Neural progenitor cell (in vitro differentiated cells): ENCODE measurements at regions not wholly inside any gene's neighbourhood (a gene's known extent, or its start where the extent isn't known, plus 50 kb on each side); places are given as distances from the start of the nearest gene placed in this dataset.

Source experiments
- DNase-seq: peaks from one replicate; pipeline ENCODE4 v3.0.0-alpha.2; 2016; ENCODE audit warnings: low spot score
- H2AFZ ChIP-seq: fragments of 200-600 bp; sonication (generic); replicated peaks from 2 replicates; pipeline ENCODE4 v1.6.1; 2016; ENCODE audit warnings: antibody characterized with exemption
- H3F3A ChIP-seq: fragments of 200-600 bp; sonication (generic); 2 replicates; pipeline ENCODE4 v1.6.1; 2016; ENCODE audit warnings: antibody characterized with exemption, low read depth
- H3K27ac ChIP-seq: fragments of 200-600 bp; sonication (generic); 2 replicates; pipeline ENCODE4 v1.5.1; 2016; ENCODE audit warnings: mild to moderate bottlenecking
- H3K27me3 ChIP-seq: fragments of 200-600 bp; sonication (generic); 2 replicates; pipeline ENCODE4 v1.6.1; 2016; ENCODE audit warnings: mild to moderate bottlenecking, moderate library complexity
- H3K36me3 ChIP-seq: fragments of 200-600 bp; sonication (generic); 2 replicates; pipeline ENCODE4 v1.5.1; 2016
- H3K4me1 ChIP-seq: fragments of 200-600 bp; sonication (generic); 2 replicates; pipeline ENCODE4 v1.6.1; 2016; ENCODE audit warnings: mixed run types
- H3K4me2 ChIP-seq: fragments of 200-600 bp; sonication (generic); 2 replicates; pipeline ENCODE4 v1.6.1; 2016
- H3K4me3 ChIP-seq: fragments of 200-600 bp; sonication (generic); 2 replicates; pipeline ENCODE4 v1.5.1; 2016
- H3K79me2 ChIP-seq: fragments of 200-600 bp; sonication (generic); 2 replicates; pipeline ENCODE4 v1.6.1; 2016; ENCODE audit warnings: low read depth
- H3K9ac ChIP-seq: fragments of 200-600 bp; sonication (generic); 2 replicates; pipeline ENCODE4 v1.6.1; 2016
- H3K9me3 ChIP-seq: fragments of 200-600 bp; sonication (generic); 2 replicates; pipeline ENCODE4 v1.5.1; 2016; ENCODE audit warnings: low read depth
- H4K20me1 ChIP-seq: fragments of 200-600 bp; sonication (generic); 2 replicates; pipeline ENCODE4 v1.6.1; 2016; ENCODE audit warnings: low read depth
- H3K27ac Mint-ChIP-seq: 3 replicates; pipeline ENCODE4 v1.8.0; 2021; ENCODE audit warnings: mixed read lengths
- H3K27me3 Mint-ChIP-seq: 2 replicates; pipeline ENCODE4 v1.8.0; 2022; ENCODE audit warnings: low read depth, mild to moderate bottlenecking, inconsistent platforms, moderate library complexity, mixed read lengths; ENCODE audit not compliant: insufficient read depth
- H3K36me3 Mint-ChIP-seq: 3 replicates; pipeline ENCODE4 v1.8.0; 2021; ENCODE audit warnings: mixed read lengths
- H3K4me1 Mint-ChIP-seq: 3 replicates; pipeline ENCODE4 v1.8.0; 2021; ENCODE audit warnings: mixed read lengths
- H3K4me3 Mint-ChIP-seq: 3 replicates; pipeline ENCODE4 v1.8.0; 2021; ENCODE audit warnings: mild to moderate bottlenecking, moderate library complexity, mixed read lengths
- H3K9me3 Mint-ChIP-seq: 3 replicates; pipeline ENCODE4 v1.8.0; 2020; ENCODE audit warnings: mixed read lengths
- CTCF ChIP-seq: fragments of 200-600 bp; sonication (generic); IDR thresholded peaks from 2 replicates; pipeline ENCODE4 v1.5.1; 2017; ENCODE audit warnings: antibody characterized with exemption, mild to moderate bottlenecking
- EZH2 ChIP-seq: fragments of 200-600 bp; sonication (generic); IDR thresholded peaks from 2 replicates; pipeline ENCODE4 v1.6.1; 2017; ENCODE audit warnings: antibody characterized with exemption, mild to moderate bottlenecking, moderate library complexity
- EZH2phosphoT487 ChIP-seq: fragments of 200-600 bp; sonication (generic); IDR thresholded peaks from 2 replicates; pipeline ENCODE4 v1.6.1; 2017; ENCODE audit warnings: antibody characterized with exemption

DNA sequence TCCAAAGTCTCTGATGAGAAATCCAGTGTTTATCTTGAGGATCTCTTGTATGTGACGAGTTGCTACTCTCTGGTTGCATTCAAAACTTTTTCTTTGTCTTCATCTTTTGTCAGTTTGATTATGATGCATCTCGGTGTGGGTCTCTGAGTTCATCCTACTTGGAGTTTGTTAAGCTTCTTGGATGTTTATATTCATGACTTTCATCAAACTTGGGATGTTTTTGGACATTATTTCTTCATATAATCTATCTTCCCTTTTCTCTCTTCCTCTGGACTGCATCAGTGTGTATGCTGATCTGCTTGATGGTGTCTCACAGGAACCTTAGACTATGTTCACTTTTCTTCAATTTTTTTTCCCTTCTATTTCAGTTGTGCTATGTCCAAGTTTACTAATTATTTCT, 320.4 kb downstream of the TLE3 start:
- Histone ChIP-seq H3K4me3 (no peak overlapping the region), H3K9me3 (no peaks in the 10 kb centered on the region), H3F3A (no peaks in the 10 kb centered on the region), H4K20me1 (no peaks in the 10 kb centered on the region), H3K36me3 (no peaks in the 10 kb centered on the region), H3K9ac (no peak overlapping the region), H3K27ac (no peak overlapping the region), H3K4me2 (no peak overlapping the region), H3K27me3 (no peaks in the 10 kb centered on the region), H3K4me1 (no peaks in the 10 kb centered on the region), H2AFZ (no peak overlapping the region), H3K79me2 (no peaks in the 10 kb centered on the region)
- no peak overlapping the region for H3K4me3 Mint-ChIP-seq
- no peak overlapping the region for H3K27ac Mint-ChIP-seq
- peaks cover 2% of the 10 kb centered on the region for H3K27me3 Mint-ChIP-seq
- DNase-seq: no peak
- H3K4me1 Mint-ChIP-seq: peaks cover 7% of the 10 kb centered on the region
- H3K9me3 Mint-ChIP-seq: peaks cover 6% of the 10 kb centered on the region
- H3K36me3 Mint-ChIP-seq: no peaks in the 10 kb centered on the region
- TF ChIP-seq EZH2 (no peak), EZH2phosphoT487 (no peak), CTCF (no peak)

- H3K9me3 ChIP-seq: no peaks in the 10 kb centered on the region
- no peaks in the 10 kb centered on the region for H3K36me3 ChIP-seq
- DNase-seq: no peak
- H3F3A ChIP-seq: no peaks in the 10 kb centered on the region
- no peaks in the 10 kb centered on the region for H3K27me3 ChIP-seq
- H3K4me1 ChIP-seq: no peaks in the 10 kb centered on the region
- H3K27ac ChIP-seq: no peak overlapping the region
- H3K79me2 ChIP-seq: no peaks in the 10 kb centered on the region
- no peak overlapping the region for H3K9ac ChIP-seq
- Mint-ChIP-seq H3K27me3 (peaks cover 7% of the 10 kb centered on the region), H3K27ac (peak overlapping the region; percentile 5), H3K4me1 (peaks cover 7% of the 10 kb centered on the region), H3K9me3 (peaks cover 2% of the 10 kb centered on the region), H3K4me3 (no peak overlapping the region), H3K36me3 (no peaks in the 10 kb centered on the region)
- H2AFZ ChIP-seq: no peak overlapping the region
- no peaks in the 10 kb centered on the region for H4K20me1 ChIP-seq
- TF ChIP-seq CTCF (no peak), EZH2 (no peak), EZH2phosphoT487 (no peak)
- no peak overlapping the region for H3K4me2 ChIP-seq
- H3K4me3 ChIP-seq: no peak overlapping the region
Measured at GRCh38 chr15:69780374-69780773, 317.3 kb downstream of the TLE3 start.

GRCh38 chr15:69780981-69781380, 316.7 kb downstream of the TLE3 start:
- TF ChIP-seq EZH2 (no peak), CTCF (no peak)

More at GRCh38 chr15:69780981-69781380, 316.7 kb downstream of the TLE3 start:
- H3K9me3 ChIP-seq: no peaks in the 10 kb centered on the region
- peaks cover 7% of the 10 kb centered on the region for H3K4me1 Mint-ChIP-seq
- no peaks in the 10 kb centered on the region for H3F3A ChIP-seq
- no peak overlapping the region for H3K27ac ChIP-seq
- no peaks in the 10 kb centered on the region for H3K27me3 ChIP-seq
- H3K36me3 Mint-ChIP-seq: no peaks in the 10 kb centered on the region
- DNase-seq: no peak
- H3K9me3 Mint-ChIP-seq: peaks cover 5% of the 10 kb centered on the region
- no peaks in the 10 kb centered on the region for H4K20me1 ChIP-seq
- H3K4me2 ChIP-seq: no peak overlapping the region
- H3K4me3 ChIP-seq: no peak overlapping the region
- no peak overlapping the region for H2AFZ ChIP-seq
- no peak overlapping the region for H3K27ac Mint-ChIP-seq
- H3K79me2 ChIP-seq: no peaks in the 10 kb centered on the region
- H3K36me3 ChIP-seq: no peaks in the 10 kb centered on the region
- peaks cover 7% of the 10 kb centered on the region for H3K27me3 Mint-ChIP-seq
- no peaks in the 10 kb centered on the region for H3K4me1 ChIP-seq
- no peak overlapping the region for H3K4me3 Mint-ChIP-seq
- H3K9ac ChIP-seq: no peak overlapping the region
